Stimulated activated memory B cell treated with anti-CD40 and anti-IgM and Interleukin-4, amounts not matched to agents 10 μg/mL and 1 μg/mL and 100 μg/mL, for 72 hours (primary cell): ENCODE measurements at regions not wholly inside any gene's neighbourhood (a gene's known extent, or its start where the extent isn't known, plus 50 kb on each side); places are given as distances from the start of the nearest gene placed in this dataset.

ENCODE experiments used
- ATAC-seq: fragments of 150-1000 bp; cut with Tn5 transposase; 2 replicates; pipeline ENCODE4 v1.10.0; 2021
- H3K27ac Mint-ChIP-seq: one replicate; pipeline ENCODE4 v1.8.0; 2022; ENCODE audit warnings: mild to moderate bottlenecking, mixed read lengths
- H3K27me3 Mint-ChIP-seq: one replicate; pipeline ENCODE4 v1.8.0; 2022; ENCODE audit warnings: mixed read lengths
- H3K36me3 Mint-ChIP-seq: one replicate; pipeline ENCODE4 v1.8.0; 2022; ENCODE audit warnings: mixed read lengths
- H3K4me1 Mint-ChIP-seq: one replicate; pipeline ENCODE4 v1.8.0; 2022; ENCODE audit warnings: mixed read lengths
- H3K4me3 Mint-ChIP-seq: one replicate; pipeline ENCODE4 v1.8.0; 2022; ENCODE audit warnings: mild to moderate bottlenecking, moderate library complexity, mixed read lengths
- H3K9me3 Mint-ChIP-seq: one replicate; pipeline ENCODE4 v1.8.0; 2022; ENCODE audit warnings: mixed read lengths

DNA sequence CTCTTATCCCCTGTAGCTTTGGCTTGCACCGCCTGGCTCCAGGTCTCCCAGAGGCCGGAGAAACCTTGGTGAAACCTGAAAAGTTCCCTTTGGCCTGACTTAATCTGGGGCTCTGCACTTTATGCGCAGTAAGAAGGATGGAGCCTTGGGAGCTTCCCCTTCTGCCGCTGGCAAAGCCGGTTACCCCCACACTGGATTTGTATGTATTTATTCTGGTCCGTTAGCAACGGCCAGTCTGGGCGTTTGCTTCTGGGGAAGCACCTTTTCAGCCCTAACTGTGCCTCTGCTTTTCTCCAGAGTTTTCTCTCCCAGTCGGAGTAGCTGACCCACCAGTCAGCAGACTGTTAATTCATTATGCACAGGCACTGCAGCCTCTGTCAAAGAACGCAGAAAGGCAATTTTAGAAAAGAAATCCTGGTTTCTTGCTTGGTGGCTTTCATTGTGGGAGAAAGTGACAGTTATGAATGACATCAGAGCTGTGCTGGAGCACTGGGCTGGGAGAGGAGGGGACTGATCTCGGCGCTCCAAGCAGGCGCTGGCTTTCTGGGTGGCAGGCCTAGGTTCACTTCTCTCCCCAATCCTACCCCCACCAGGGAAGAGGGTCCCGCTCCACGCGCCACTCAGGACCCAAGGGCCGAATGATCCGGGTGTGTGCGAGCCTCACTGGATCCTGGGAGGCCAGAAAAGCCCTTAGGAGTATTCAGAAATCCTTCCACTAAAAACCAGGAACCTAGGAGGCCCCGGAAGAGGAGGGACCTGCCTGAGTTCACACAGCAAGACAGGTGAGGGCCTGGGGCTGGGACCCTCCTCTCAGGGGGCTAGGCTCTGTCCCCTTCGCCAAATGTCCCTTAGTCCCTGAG is 70.2 kb downstream of the RTL6 start:
- Mint-ChIP-seq H3K4me3 (no peak overlapping the region), H3K9me3 (no peaks in the 10 kb centered on the region), H3K4me1 (no peaks in the 10 kb centered on the region), H3K27me3 (peaks cover 77% of the 10 kb centered on the region), H3K27ac (no peak overlapping the region), H3K36me3 (no peaks in the 10 kb centered on the region)
- ATAC-seq = no peak

DNA sequence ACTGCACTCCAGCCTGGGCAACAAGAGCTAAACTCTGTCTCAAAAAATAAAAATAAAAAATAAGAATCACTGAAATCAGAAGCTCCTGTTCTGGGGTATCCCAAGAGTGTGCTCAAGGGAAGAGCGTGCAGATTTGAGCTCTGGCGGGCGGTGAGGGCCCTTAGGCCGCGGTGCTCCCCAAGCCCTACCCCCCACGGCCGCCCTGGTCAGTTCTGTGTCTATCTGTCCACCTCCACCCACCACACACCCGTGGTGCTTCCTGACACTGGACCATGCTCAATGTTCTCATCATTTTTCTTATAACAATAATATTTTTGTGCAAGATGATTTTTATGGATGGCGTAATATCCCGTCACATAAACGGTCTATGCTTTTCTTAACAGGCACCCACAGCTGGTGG is 71.1 kb downstream of the RTL6 start:
- Mint-ChIP-seq H3K27me3 (peaks cover 86% of the 10 kb centered on the region), H3K4me1 (no peaks in the 10 kb centered on the region)

DNA sequence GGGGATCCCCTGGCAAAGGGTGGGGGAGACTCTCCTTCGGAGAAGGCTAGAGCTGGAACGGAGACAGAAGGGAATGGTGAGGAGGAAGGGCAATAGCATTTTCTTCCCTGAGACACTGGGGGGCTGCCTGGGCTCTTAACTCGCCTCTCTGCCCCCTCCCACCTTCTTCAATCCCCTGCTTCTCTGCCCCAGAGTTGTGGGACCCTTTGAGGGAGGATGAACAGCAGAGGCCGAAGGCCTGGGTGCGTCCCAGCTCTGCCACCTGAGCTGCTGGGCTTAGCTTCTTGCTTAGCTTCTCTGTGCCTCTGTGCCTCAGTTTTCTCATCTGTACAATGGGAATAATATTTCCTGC is 72.4 kb downstream of the RTL6 start:
- Mint-ChIP-seq H3K27ac (no peak overlapping the region), H3K27me3 (peaks cover 82% of the 10 kb centered on the region), H3K4me1 (no peaks in the 10 kb centered on the region), H3K9me3 (peaks cover 1% of the 10 kb centered on the region), H3K4me3 (no peak overlapping the region), H3K36me3 (no peaks in the 10 kb centered on the region)
- ATAC-seq = no peak

More for the DNA sequence above, 71.1 kb downstream of the RTL6 start:
- Mint-ChIP-seq H3K4me3 (no peak overlapping the region), H3K9me3 (no peaks in the 10 kb centered on the region), H3K36me3 (no peaks in the 10 kb centered on the region), H3K27ac (no peak overlapping the region)
- ATAC-seq = no peak

DNA sequence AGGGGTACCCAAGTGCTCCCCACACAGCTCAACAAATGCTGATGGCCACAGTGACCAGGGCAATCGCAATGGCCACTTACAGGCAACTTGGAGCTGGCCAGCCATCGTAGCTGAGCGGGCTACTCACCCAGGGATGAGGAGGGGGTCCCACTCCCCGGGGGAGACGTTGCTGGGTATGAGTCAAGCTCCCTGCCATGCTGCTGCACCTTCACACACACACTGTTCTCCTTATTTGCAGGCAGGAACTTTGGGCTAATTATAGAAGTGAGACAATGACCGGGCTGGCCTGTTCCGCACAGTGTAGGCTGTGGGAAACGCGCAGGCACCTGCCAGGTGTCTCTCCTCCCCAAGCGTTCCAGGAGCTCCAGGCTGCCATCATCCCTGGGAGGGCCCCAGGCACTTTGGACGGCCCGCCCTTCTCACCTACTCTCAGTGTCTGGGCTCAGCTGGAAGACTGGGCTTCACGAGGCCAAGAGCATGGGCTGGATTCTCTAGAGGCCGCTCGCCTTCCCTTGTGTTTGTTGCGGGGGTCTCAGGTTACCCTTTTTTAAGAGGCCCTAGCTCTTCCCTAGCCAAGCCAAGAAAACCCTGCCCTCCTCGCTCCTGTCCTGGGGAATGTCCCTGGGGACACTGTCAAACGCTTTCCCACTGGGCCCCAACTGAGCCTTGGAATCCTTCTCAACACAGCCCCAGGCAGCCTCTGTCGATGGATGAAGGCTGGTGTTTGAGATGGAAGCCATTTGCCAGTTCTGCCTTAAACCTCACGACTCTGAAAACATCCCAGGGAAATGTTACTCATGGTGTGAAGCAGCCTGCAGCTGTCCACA is 73.0 kb downstream of the RTL6 start:
- peaks cover 3% of the 10 kb centered on the region for H3K9me3 Mint-ChIP-seq
- no peaks in the 10 kb centered on the region for H3K36me3 Mint-ChIP-seq
- no peaks in the 10 kb centered on the region for H3K4me1 Mint-ChIP-seq
- H3K4me3 Mint-ChIP-seq = no peak overlapping the region
- peaks cover 82% of the 10 kb centered on the region for H3K27me3 Mint-ChIP-seq
- no peak for ATAC-seq
- no peak overlapping the region for H3K27ac Mint-ChIP-seq

DNA sequence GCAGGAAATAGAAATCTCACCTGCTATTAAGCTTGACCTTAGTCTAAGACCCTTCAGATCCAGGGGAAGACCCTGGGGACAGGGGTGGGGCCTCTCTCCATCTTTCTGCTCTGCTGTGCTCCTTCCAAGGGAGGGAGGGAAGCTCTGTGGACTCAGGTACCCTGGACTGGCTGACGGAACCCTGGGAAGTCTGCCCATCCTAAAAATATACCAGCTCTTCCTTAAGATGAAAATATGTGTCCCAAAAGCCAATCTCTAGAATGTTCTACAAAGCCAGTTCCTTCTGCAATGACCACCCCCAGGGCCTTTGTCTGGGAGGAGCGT is 73.7 kb downstream of the RTL6 start:
- no peak overlapping the region for H3K4me3 Mint-ChIP-seq
- no peak overlapping the region for H3K27ac Mint-ChIP-seq
- H3K27me3 Mint-ChIP-seq = peaks cover 83% of the 10 kb centered on the region
- peaks cover 10% of the 10 kb centered on the region for H3K9me3 Mint-ChIP-seq
- H3K4me1 Mint-ChIP-seq = no peaks in the 10 kb centered on the region
- H3K36me3 Mint-ChIP-seq = no peaks in the 10 kb centered on the region
- ATAC-seq = no peak

DNA sequence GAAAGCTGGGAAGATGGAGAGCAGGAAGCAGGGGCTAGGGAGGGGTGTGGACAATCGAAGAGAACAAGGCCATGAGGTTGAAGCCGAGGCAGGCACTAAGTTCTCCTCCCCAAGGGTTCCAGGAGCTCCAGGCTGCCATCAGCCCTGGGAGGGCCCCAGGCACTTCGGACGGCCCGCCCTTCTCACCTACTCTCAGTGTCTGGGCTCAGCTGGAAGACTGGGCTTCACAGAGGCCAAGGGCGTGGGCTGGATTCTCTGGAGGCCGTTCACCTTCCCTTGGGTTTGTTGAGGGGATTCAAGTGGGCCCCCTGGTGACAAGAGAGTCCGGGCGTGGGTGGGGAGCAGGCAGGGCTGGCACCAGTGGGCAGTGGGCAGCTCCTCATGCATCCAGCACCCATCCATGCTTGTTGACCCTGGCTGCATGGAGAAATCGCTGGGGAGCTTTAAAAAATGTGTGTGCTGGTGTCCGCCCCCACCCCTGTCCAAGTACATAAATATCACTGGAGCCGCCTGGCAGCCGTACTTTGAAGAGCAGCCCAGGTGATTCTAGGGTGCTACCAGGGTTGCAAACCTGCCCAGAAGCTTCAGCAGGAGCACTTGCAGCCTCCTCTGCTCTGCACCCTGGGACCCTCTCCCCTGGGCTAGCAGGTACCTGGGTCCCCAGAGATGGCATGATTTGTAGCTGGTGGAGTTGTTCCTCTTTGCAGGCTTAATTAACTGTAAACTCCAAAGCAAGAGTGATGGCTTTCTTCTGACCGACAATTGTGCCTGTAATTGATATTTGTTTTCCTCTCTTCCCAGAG is 74.3 kb downstream of the RTL6 start:
- Mint-ChIP-seq H3K4me1 (no peaks in the 10 kb centered on the region), H3K27ac (no peak overlapping the region), H3K9me3 (peaks cover 11% of the 10 kb centered on the region), H3K36me3 (no peaks in the 10 kb centered on the region), H3K27me3 (peaks cover 79% of the 10 kb centered on the region), H3K4me3 (no peak overlapping the region)
- ATAC-seq = no peak

DNA sequence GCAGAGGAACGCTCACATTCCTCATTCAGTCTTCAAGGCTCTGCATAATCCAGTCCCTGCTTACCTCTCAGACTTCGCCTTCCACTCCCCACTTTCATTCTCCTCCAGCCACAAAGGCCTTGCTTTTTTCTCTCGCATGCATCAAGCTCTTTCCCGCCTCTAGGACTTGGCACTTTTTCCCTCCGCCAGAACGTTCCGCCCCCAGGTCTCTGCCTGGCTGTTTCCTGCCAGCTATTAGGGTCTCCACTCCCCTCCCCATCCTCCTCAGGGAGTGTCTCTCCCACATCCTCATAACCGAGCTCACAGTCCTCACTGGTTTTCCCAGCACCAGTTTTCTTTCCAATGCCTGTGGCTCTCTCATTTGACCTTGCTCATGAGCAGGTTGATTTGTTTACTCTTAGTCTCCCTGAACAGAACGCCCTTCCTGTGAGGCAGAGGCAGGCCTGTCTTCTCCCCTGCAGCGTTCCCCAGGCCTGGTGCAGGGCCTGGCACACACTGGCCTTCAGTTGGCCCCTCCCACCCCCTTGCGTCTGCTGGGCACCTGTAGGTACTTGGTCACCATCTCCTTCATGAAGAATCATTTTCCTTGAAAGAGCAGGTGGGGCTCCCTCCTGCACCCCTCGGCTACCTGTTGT is 75.2 kb downstream of the RTL6 start:
- peaks cover 70% of the 10 kb centered on the region for H3K27me3 Mint-ChIP-seq
- H3K36me3 Mint-ChIP-seq = no peaks in the 10 kb centered on the region
- H3K4me1 Mint-ChIP-seq = no peaks in the 10 kb centered on the region
- no peak overlapping the region for H3K4me3 Mint-ChIP-seq
- no peak overlapping the region for H3K27ac Mint-ChIP-seq
- ATAC-seq = no peak
- peaks cover 11% of the 10 kb centered on the region for H3K9me3 Mint-ChIP-seq

DNA sequence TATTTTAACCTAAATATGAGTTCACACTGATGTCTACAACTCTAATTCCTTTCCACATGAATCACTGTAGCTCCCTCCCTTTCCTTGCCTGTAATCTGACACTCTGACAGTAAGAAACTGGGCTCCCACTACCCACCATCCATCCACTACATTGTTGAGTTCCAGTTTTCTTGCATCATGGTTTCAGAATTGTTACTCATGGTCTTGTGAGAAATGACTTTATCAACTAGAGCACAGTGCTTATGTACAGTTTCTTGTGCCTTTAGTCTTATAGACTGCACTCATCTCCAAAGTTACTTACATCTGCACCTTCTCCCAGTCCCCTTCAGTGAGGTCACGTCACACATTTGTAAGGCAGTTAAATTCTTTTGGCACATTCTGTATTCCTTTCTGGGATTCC is 78.6 kb downstream of the RTL6 start:
- Mint-ChIP-seq H3K4me1 (no peaks in the 10 kb centered on the region), H3K36me3 (no peaks in the 10 kb centered on the region), H3K9me3 (peaks cover 22% of the 10 kb centered on the region), H3K27ac (no peak overlapping the region), H3K27me3 (peaks cover 49% of the 10 kb centered on the region), H3K4me3 (no peak overlapping the region)
- no peak for ATAC-seq

DNA sequence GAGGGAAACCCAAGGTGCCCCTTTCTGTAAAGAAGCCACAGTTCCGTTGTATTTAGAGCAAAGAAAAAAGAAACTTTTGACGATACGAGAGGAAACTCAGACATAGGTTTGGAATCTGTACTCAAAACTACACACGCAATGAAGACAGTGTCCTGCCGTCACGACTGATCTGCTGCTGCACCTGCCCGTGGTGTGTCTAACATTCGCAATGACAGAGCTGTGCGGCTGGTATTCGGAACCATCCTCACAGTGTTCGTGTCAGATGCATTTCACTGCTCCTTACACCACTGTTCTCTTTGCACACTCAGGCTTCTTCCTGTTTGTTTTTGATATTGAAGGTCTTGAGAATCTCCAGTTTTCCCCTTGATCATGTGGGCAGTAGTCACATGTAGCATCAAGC is 84.8 kb downstream of the RTL6 start:
- no peak for ATAC-seq
- H3K36me3 Mint-ChIP-seq = no peaks in the 10 kb centered on the region
- no peak overlapping the region for H3K27ac Mint-ChIP-seq
- peaks cover 18% of the 10 kb centered on the region for H3K27me3 Mint-ChIP-seq
- H3K4me1 Mint-ChIP-seq = no peaks in the 10 kb centered on the region
- no peak overlapping the region for H3K4me3 Mint-ChIP-seq
- peaks cover 11% of the 10 kb centered on the region for H3K9me3 Mint-ChIP-seq

DNA sequence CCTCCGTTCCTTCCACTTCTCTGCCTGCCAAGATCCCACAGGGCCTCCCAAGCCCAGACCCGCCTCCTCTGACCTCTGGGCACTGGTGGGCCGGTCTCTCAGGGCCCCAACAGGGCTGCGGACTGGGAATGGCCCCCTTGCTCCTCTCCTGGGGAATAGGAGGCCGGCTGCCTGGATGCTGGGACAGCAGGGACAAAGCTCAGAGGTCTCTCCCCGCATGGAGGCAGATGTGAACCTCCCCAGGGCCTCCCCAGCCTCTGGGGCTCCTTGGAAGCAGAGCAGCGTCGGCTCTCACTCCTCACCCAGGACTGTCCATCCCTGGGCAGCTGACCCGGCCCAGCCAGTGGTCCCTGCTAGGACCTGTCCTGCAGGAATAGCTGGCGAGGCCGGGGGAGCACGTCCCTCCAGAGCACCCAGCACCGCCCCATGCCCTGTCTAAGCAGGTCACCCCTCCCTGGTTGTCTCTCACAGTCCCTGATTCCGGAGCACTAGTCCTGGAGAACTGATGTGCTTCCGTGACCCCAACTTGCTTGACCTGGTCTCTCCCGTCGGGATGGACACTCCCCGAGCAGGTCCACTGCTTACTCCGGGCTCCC is 85.8 kb downstream of the RTL6 start:
- H3K4me1 Mint-ChIP-seq = no peaks in the 10 kb centered on the region
- H3K9me3 Mint-ChIP-seq = peaks cover 7% of the 10 kb centered on the region
- ATAC-seq = no peak
- no peak overlapping the region for H3K4me3 Mint-ChIP-seq
- H3K36me3 Mint-ChIP-seq = no peaks in the 10 kb centered on the region
- H3K27ac Mint-ChIP-seq = no peak overlapping the region
- peaks cover 18% of the 10 kb centered on the region for H3K27me3 Mint-ChIP-seq

DNA sequence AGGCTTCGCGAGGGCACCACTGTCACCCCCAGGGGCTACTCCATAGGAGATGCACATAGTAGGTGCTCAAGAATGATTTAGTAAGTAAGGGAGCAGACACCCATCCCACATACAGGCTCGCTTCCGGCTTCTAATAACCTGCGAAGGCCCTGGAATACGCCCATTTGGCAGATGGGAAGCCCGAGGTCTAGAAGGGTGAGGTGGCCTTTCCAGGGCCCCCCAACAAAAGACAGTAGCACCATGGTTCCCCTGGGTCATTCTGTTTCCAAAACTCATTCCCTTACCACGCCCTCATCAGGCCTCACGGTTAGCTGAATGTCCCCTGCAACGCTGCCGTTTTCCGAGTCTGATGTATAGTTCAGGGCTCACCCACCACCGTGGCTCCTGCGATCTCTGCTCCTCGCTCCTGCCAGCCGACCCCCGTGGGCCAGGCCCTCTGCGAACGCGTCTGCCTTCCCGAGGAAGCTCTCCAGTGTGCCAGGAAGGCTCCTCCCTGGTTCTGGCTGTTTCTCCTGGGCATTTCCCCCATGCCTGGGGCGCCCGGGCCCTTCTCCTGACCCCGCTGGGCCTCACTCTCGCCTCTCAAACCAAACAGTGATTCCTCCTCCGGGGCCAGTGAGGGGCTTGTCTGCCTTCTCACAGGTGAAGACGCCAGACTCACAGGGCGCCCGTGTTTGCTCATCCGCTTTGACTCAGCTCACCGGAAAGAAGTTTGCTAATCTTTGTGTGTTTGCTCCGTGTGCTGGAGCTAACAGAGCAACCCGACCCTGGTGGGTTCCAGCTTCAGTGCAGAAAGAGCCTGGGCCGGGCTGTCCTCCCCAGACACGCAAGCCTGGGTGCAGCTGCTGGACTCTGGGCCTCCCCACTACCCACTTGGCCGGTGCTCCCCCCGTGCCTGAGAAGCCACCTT is 86.6 kb downstream of the RTL6 start:
- Mint-ChIP-seq H3K9me3 (peaks cover 6% of the 10 kb centered on the region), H3K27ac (no peak overlapping the region), H3K4me1 (no peaks in the 10 kb centered on the region), H3K36me3 (no peaks in the 10 kb centered on the region), H3K4me3 (no peak overlapping the region), H3K27me3 (peaks cover 18% of the 10 kb centered on the region)
- ATAC-seq = peak; percentile 7

DNA sequence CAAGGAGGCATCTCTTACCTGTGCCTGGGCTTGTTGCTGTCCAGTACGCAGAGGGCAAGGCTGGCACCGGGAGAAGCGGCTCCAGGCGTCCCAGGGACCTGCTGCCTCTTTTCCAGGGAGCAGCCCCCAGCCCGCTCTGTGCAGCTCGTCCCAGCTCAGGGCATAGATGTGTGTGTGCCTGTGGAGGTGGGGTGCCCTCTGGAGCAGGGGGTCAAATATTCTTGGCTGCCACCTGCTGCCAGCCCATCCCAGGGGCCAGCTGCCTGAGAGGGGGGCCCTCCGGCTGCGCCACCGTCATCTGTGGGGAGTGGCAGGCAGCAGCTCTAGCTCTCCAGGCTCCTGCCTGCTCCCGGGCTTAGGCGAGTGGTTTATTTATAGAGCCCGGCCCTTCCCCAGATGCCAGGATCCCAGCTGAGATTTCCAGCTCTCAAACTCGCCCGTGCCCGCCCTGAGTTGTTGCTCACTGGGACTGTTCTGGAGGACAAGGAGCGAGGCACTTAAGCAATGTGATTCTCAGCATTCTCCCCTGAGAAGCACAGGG is 87.5 kb downstream of the RTL6 start:
- peaks cover 18% of the 10 kb centered on the region for H3K27me3 Mint-ChIP-seq
- H3K4me3 Mint-ChIP-seq = no peak overlapping the region
- no peak for ATAC-seq
- H3K9me3 Mint-ChIP-seq = no peaks in the 10 kb centered on the region
- H3K36me3 Mint-ChIP-seq = no peaks in the 10 kb centered on the region
- H3K27ac Mint-ChIP-seq = no peak overlapping the region
- no peaks in the 10 kb centered on the region for H3K4me1 Mint-ChIP-seq

DNA sequence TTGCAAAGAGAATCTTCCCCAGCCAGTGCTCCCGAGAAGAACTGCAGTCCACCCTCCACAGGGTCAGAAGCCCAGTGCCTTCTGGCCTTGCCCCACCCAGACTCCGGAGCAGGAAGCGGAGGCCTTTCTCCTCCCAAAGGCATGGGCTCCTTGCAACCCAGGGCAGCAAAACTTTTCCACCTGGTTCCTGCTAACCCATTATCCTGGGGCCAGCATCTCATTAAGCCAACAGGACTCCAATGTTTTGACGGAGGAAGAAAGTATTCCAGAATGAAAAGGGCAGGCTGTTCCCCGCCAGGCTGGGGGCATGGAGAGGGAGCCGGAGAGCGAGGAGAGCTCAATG is 88.1 kb downstream of the RTL6 start:
- no peaks in the 10 kb centered on the region for H3K36me3 Mint-ChIP-seq
- peaks cover 18% of the 10 kb centered on the region for H3K27me3 Mint-ChIP-seq
- ATAC-seq = no peak
- H3K9me3 Mint-ChIP-seq = no peaks in the 10 kb centered on the region
- H3K27ac Mint-ChIP-seq = no peak overlapping the region
- no peaks in the 10 kb centered on the region for H3K4me1 Mint-ChIP-seq
- no peak overlapping the region for H3K4me3 Mint-ChIP-seq
